Gastrocnemius medialis (tissue), 4 donors: ENCODE measurements at regions not wholly inside any gene's neighbourhood (a gene's known extent, or its start where the extent isn't known, plus 50 kb on each side); places are given as distances from the start of the nearest gene placed in this dataset.

Experiments
- POLR2A ChIP-seq, 2 donors: fragments of 450-650 bp; IDR thresholded peaks; one replicate each; pipeline ENCODE4 v1.6.1; 2017; ENCODE audit warnings: antibody characterized with exemption in 2 of 2, mild to moderate bottlenecking in 2 of 2, moderate library complexity in 2 of 2
- TF ChIP-seq, protein P1 (sequence below), 5 experiments: fragments of 450-650 bp in 3 of 5; fragments of 200-600 bp in 2 of 5; sonication (generic) in 2 of 5; IDR thresholded peaks in 4 of 5; conservative IDR thresholded peaks in 1 of 5; 1 replicate in 4 of 5; 2 replicates in 1 of 5; pipeline ENCODE4 v1.5.1; 2016 to 2019; ENCODE audit warnings: antibody characterized with exemption in 5 of 5, mild to moderate bottlenecking in 3 of 5, moderate library complexity in 3 of 5

GRCh38 chr4:43481526-43481925 is 589.0 kb downstream of the GRXCR1 start:
- TF ChIP-seq, protein P1, sequence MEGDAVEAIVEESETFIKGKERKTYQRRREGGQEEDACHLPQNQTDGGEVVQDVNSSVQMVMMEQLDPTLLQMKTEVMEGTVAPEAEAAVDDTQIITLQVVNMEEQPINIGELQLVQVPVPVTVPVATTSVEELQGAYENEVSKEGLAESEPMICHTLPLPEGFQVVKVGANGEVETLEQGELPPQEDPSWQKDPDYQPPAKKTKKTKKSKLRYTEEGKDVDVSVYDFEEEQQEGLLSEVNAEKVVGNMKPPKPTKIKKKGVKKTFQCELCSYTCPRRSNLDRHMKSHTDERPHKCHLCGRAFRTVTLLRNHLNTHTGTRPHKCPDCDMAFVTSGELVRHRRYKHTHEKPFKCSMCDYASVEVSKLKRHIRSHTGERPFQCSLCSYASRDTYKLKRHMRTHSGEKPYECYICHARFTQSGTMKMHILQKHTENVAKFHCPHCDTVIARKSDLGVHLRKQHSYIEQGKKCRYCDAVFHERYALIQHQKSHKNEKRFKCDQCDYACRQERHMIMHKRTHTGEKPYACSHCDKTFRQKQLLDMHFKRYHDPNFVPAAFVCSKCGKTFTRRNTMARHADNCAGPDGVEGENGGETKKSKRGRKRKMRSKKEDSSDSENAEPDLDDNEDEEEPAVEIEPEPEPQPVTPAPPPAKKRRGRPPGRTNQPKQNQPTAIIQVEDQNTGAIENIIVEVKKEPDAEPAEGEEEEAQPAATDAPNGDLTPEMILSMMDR (IDR thresholded peaks at IDR 0.05 in 4 of 5, conservative IDR thresholded peaks at IDR 0.05 in 1 of 5) = no peak
- no peak for TF ChIP-seq POLR2A (IDR thresholded peaks at IDR 0.05)
